A172 (cell line): ENCODE measurements at regions not wholly inside any gene's neighbourhood (a gene's known extent, or its start where the extent isn't known, plus 50 kb on each side); places are given as distances from the start of the nearest gene placed in this dataset.

Source experiments
- DNase-seq: peaks from one replicate; pipeline ENCODE4 v3.0.0-alpha.2; 2015; ENCODE audit warnings: low spot score

DNA sequence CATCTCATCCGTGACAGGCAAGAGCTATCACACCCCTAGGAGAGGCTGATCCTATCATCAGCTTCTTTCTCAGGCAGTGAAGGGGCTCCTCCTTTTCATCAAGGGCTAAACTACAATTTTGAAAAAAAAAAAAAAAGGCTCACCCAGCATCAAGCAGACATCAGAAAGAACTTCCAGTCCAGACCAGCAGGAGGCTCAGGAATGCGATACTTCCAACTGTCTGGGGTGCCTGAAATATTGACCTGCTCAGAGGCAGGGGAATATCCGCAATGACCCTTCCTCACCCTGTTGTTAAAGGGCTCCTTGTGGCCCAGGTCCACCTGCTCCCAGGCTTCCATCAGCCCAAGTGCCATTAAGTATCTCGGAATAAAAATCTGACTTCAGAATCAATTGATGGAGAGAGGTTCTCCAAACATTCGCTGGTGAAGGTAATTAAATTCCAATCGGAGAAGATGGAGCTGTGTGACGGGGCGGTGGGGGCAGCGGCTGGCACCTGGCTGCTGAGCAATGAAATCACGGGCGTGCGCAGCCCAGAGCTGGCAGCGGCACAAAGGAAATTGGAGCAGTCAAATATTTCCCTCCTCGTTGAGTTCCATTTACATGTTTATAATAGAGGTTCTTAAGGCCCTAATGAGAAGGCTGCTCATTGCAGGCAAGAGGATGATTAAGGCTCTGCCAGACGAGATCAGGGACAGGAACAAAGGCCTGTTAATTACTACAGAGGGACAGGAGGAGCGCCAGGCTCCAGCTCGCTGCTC lies 69.0 kb upstream of the THY1 start:
- DNase-seq: no peak

- DNase-seq: no peak
These were observed 67.5 kb upstream of the THY1 start for GRCh38 chr11:119490253-119491006.

- DNase-seq: no peak
These were observed 66.1 kb upstream of the THY1 start for GRCh38 chr11:119489087-119489486.

DNA sequence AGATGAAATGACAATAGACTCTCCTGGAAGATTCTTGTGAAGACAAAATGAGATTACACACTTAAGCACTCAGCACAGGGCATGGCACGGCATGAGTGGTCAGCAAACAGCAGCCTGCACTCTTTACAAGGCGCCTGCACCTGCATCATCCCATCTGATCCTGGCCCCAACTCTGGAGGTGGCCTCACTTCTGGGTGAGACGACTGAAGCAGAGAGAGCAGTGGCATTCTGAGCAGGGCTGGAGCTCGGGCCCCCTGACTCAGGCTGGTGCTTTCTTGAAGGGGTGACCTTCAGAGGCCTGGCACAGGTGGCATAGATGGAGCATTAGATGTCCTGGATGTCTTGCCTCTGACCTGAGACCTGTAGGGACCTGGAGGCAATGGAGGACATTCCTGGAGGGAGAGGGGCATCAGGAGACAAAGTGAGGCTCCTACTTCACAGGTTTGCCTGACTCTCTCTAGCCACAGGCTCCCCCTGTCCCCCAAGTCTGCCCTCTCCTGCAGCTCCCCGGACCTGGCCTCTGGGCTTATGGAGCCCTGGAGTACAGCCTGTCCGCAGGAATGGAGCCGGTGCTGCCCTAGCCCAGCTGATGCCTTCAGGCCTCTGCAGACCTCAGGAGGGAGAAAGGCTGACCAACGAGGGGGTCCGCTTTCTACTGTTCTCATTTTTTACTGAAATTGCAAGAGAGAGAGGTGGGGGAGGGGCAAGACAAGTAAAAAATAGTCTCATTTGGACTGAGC lies 65.5 kb upstream of the THY1 start:
- DNase-seq: no peak

DNA sequence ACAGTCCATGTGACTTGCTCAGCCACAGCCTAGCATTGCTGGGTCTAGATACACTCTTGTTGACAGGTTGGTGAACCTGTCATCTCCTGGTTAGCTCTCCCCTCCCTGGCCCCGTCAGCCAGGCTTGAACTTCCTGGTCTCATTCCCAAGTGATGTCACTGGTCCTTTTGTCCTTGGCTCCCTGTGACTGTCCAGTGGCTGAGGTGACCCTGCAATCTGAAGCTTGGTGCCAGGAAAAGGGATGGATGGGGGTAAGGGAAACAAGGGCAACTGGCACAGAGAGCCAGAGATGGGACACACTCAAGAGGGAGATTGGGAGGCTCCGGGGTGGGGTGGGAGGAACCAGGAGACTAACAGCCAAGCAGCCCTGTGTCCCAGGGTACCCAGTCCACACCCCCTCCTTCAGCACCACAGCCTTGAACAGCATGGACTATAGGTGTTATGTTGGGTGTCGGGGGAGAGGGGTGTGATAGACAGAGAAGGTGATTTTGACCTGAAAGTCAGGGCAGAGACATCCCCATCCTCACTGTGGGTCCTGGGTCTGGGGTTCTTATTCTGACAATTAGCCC lies 63.8 kb upstream of the THY1 start:
- no peak for DNase-seq

DNA sequence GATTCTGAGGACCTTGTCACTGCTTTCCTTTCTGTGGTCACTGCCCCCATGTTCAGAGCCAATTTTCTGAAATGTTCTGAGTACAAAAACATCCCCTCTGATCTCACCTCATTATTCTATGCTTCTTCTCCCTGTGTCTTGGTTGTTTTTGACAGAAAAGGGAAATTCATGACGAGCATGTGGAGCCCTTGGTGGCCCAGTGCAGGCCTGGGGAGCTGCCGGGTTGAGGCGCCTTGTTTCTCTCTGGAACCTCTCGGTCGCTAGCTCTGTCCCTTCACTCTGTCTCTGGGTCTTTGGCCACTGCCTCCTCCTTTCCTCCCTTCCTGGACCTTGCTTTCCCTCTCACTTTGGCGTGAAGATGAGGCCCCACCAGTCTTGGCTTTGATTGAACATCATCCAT lies 63.0 kb upstream of the THY1 start:
- DNase-seq: no peak

DNA sequence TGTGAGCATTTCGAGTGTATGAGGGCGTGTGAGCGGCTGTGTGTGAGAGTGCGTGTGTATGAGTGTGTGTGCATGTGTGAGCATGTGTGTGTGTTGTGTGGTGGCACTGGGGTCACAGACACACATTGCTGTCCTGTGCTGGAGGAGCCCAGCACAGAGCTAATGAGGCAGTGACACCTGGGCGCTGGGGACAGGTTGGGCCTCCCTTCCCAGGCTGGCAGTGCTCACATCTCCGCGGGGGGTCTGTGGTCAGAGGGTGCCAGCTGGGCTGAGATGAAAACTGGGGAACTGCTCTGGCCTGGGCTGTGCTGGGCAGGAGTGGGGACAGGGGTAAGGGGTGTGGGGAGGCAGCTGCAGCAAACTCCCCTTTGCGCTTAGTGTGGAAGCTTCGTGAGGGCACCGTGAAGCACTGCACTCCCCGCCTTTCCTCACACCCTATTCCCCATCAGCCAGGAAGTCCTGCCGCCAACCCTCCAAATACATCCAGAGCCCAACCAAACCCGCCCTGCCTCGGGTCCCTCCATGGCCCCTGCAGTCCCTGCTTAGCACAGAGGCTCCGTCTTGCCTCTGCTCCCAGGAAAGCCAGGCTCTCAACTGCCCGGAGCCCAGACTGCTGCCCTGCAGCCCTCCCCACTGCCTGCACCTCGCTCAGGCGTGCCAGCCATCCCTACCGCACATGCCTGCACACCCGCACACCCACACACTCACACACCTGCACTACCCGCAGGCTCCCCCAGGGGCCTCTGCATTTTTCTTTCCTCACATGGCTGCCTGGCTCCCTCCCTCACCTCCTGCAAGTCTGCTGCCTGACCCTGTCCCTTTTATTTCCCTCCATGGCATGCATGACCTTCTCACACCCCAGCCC lies 62.0 kb upstream of the THY1 start:
- DNase-seq: no peak

DNA sequence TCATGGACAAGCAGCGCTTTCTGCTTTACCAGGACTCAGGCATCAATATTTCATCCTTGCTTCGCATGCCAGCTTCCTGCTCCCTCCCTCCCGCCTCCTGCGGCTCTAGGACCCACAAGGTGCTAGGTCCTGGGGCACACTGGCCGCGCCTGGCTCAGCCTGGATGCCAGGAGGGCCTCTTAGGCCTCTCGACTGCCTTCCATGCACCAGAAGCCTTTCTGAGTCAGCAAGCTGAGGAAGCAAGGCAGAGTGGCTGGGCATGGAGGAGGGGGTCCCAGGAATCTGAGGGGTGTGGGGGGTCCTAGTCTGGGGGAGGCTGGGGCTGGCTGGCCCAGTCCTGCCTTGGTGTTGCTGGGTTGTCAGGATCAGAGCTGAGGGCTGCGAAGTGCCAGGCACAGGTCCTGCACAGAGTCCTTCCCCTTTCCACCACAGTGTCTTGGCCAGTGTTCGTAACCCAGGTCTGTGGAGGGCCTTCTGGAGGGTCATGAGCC lies 61.0 kb upstream of the THY1 start:
- no peak for DNase-seq

DNA sequence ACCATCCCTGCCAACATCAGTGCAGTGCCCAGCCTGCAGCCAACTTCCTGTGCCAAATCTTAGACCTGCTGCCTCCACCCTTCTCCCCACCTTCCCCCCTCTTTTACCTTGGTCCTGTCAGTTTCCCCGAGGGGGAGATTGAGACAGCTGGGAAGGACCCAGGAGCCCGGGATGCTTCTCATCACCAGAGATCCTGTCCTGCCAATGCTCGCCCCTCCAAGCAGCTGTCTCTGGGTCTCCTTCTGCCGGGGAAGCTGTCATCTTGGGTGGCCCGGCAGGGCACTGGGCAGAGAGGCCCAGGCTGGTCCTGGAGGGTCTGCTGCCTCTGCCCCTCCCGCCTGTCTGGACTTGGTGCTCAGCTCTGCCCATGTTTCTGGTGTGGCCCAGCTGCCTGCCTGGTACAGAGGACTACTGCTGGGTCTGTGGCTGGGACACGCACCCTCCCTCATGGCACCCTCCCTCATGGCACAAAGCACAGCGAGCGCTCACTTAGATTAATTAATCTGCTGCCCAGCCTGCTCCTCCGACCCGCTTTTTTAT lies 60.4 kb upstream of the THY1 start:
- no peak for DNase-seq

GRCh38 chr11:119482521-119483011 lies 59.6 kb upstream of the THY1 start:
- DNase-seq: no peak

GRCh38 chr11:119481667-119482400 lies 58.9 kb upstream of the THY1 start:
- DNase-seq: no peak

DNA sequence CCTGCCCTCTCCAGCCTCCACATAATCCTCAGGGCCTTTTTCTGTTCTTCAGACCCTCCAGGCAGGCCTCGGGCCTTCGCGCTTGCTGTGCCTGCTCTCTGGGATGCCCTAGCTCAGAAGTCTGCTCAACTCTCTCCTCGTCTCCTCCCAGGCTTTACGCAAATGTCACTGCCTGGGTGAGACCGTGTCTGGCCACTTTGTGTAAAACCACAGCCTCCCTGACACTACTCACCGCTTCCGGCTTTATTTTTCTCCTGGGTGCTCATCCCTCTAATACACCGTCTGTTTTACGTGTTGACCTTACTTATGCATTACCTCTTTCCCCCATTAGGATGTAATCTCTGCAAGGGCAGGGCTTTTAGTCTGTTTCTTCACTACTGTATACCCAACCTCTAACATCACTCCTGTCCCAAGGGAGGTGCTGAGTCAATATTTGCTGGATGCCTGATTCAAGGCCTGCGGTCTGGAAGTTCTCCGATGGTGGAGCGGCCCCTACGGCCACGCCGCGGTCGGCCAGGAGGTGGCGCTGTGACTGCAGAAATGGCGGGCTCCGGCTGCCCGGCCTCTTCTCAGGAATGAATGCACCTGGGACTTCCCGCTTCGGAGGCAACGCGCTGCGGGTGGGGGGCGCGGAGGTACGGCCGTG lies 58.2 kb upstream of the THY1 start:
- peak; percentile 73 for DNase-seq

DNA sequence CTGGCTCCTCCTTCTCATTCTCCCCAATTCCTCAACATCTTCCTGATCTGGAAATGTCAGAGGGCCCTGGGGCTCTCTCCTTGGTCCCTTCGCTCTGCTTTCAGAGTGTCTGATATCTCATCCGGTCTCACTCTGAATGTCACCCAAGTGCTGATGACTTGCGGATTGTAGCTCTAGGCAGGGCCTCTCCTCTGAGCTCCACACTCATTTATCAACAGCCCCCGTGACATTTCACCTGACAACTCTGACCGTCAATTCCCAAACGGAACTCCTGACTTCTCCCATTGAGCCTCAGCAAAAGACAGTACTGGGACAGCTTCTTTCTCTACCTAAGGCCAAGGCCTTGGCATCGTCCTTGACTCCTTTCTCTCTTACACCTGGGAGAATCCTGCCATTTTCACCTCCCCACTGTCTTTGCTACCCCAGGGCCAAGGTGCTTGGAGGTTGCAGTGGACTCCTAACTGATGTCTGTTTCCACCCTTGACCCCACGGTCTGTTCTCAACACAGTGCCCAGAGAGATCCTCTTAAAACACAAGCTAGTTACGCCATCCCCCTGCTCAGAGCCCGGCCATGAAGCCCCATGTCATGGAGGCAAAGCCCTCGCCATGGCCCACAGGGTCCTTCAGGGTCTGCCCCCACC lies 57.5 kb upstream of the THY1 start:
- no peak for DNase-seq

DNA sequence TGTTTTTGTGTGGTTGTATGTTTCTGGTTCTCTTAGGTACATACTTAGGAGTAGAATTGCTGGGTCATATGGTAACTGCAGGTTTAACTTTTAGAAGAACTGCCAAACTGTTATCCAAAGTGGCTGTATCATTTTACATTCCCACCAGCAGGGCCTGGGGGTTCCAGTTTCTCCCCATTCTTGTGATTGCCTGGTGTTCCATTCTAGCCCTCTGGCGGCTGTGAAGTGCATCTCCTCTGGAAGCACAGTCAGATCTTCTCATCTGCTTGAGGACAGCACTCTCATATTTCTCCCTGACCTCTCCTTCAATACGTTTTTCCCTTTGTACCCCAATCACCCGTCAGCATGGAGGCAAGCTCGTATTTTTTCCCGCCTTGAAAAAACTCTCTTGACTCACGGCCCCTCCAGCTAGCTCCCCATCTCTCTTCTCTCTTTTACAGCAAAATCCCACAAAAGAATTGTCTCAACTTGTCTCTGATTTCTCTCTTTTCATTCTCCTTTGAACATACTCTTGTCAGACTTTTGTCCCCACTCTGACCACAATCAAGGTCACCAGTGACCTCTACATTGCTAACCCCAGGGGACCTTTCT lies 56.8 kb upstream of the THY1 start:
- no peak for DNase-seq

- no peak for DNase-seq
These were observed 55.8 kb upstream of the THY1 start for GRCh38 chr11:119478711-119479285.

DNA sequence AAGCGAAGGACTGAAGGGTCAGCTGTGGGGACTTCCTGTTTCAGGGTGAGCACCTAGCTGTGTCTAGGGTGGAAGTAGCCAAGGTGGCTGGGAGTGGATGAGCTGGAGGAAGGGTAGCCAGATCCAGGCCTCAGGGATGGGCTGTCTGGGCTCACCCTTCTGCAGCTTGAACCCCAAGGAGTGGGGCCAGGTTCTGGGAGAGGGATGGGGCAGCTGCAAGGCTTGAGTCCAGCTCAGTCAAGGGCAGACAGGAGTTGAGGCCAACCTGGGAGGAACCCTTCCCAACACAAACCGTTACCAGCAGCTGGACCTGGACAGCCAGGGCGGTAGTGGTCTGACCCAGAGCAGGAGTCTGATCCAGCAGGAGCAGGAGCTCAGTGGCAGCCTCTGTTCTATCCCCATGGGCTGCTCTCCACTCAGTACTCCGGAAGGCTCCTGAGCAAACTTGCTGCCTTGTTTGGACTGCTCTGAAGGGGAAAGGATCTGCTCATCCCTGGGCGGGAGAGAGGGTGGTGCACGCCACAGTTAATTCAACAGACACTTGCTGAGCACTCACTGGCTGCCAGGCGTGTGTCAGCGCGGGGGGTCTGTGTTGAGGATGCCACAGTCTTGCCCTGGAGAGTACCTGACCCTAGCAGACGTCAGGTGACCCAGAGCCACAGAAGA lies 53.8 kb upstream of the THY1 start:
- DNase-seq: no peak

GRCh38 chr11:119476038-119476437 lies 53.1 kb upstream of the THY1 start:
- no peak for DNase-seq
